H9 (cell line): ENCODE measurements at regions not wholly inside any gene's neighbourhood (a gene's known extent, or its start where the extent isn't known, plus 50 kb on each side); places are given as distances from the start of the nearest gene placed in this dataset.

Experiments used
- DNase-seq: peaks from one replicate; pipeline ENCODE4 v3.0.0-alpha.2; 2017
- H2AFZ ChIP-seq: one replicate; pipeline ENCODE4 v1.6.1; 2013; ENCODE audit warnings: mild to moderate bottlenecking, low read length, control low read depth, moderate library complexity
- H2AK5ac ChIP-seq: 2 replicates; pipeline ENCODE4 v1.6.1; 2013; ENCODE audit warnings: low read length, control low read depth, mixed read lengths; ENCODE audit not compliant: insufficient read length
- H2BK120ac ChIP-seq: one replicate; pipeline ENCODE4 v1.6.1; 2013; ENCODE audit warnings: low read depth, mild to moderate bottlenecking, low read length, control low read depth, inconsistent platforms; ENCODE audit not compliant: poor library complexity, severe bottlenecking
- H2BK12ac ChIP-seq: 2 replicates; pipeline ENCODE4 v1.6.1; 2013; ENCODE audit warnings: low read length, control low read depth, mixed read lengths, low read depth; ENCODE audit not compliant: insufficient read length
- H2BK15ac ChIP-seq: 2 replicates; pipeline ENCODE4 v1.6.1; 2013; ENCODE audit warnings: low read depth, low read length, control low read depth
- H2BK20ac ChIP-seq: one replicate; pipeline ENCODE4 v1.6.1; 2013; ENCODE audit warnings: low read depth, mild to moderate bottlenecking, low read length, control low read depth, inconsistent platforms; ENCODE audit not compliant: poor library complexity, severe bottlenecking
- H2BK5ac ChIP-seq: 2 replicates; pipeline ENCODE4 v1.6.1; 2013; ENCODE audit warnings: low read length, control low read depth, mixed read lengths; ENCODE audit not compliant: insufficient read length
- H3K14ac ChIP-seq: 2 replicates; pipeline ENCODE4 v1.6.1; 2013; ENCODE audit warnings: low read length, control low read depth; ENCODE audit not compliant: insufficient read depth
- H3K18ac ChIP-seq: 2 replicates; pipeline ENCODE4 v1.6.1; 2013; ENCODE audit warnings: low read depth, mild to moderate bottlenecking, mixed read lengths, low read length, control low read depth; ENCODE audit not compliant: insufficient read length
- H3K23ac ChIP-seq: 2 replicates; pipeline ENCODE4 v1.6.1; 2013; ENCODE audit warnings: low read length, control low read depth, mixed read lengths, low read depth; ENCODE audit not compliant: insufficient read length
- H3K23me2 ChIP-seq: 2 replicates; pipeline ENCODE4 v1.6.1; 2013; ENCODE audit warnings: low read depth, mild to moderate bottlenecking, mixed read lengths, low read length, control low read depth; ENCODE audit not compliant: insufficient read length, poor library complexity, severe bottlenecking
- H3K27ac ChIP-seq: 2 replicates; pipeline ENCODE4 v1.5.1; 2013; ENCODE audit warnings: low read length, control low read depth, mixed read lengths, low read depth; ENCODE audit not compliant: insufficient read length
- H3K27me3 ChIP-seq: 2 replicates; pipeline ENCODE4 v1.6.1; 2013; ENCODE audit warnings: low read length, control low read depth, inconsistent platforms; ENCODE audit not compliant: insufficient read depth
- H3K4ac ChIP-seq: 2 replicates; pipeline ENCODE4 v1.6.1; 2013; ENCODE audit warnings: low read depth, mild to moderate bottlenecking, control low read depth, inconsistent platforms, low read length, moderate library complexity
- H3K4me1 ChIP-seq: 2 replicates; pipeline ENCODE4 v1.6.1; 2013; ENCODE audit warnings: low read length, control low read depth, inconsistent platforms; ENCODE audit not compliant: insufficient read depth
- H3K4me2 ChIP-seq: 2 replicates; pipeline ENCODE4 v1.6.1; 2013; ENCODE audit warnings: low read length, control low read depth, mixed read lengths; ENCODE audit not compliant: insufficient read length, insufficient read depth
- H3K56ac ChIP-seq: 2 replicates; pipeline ENCODE4 v1.6.1; 2013; ENCODE audit warnings: low read depth, mild to moderate bottlenecking, mixed read lengths, low read length, control low read depth; ENCODE audit not compliant: insufficient read length
- H3K79me1 ChIP-seq: 2 replicates; pipeline ENCODE4 v1.6.1; 2013; ENCODE audit warnings: low read depth, mild to moderate bottlenecking, moderate library complexity, low read length, control low read depth, inconsistent platforms; ENCODE audit not compliant: insufficient read depth, poor library complexity, severe bottlenecking
- H3K79me2 ChIP-seq: 2 replicates; pipeline ENCODE4 v1.6.1; 2013; ENCODE audit warnings: low read length, control low read depth, inconsistent platforms; ENCODE audit not compliant: insufficient read depth
- H3K9ac ChIP-seq: 2 replicates; pipeline ENCODE4 v1.6.1; 2013; ENCODE audit warnings: low read length, control low read depth, mixed read lengths; ENCODE audit not compliant: insufficient read length; ENCODE audit errors: extremely low read depth
- H3K9me3 ChIP-seq: one replicate; pipeline ENCODE4 v1.6.1; 2013; ENCODE audit warnings: low read depth, low read length, inconsistent platforms; ENCODE audit not compliant: control insufficient read depth
- H3T11ph ChIP-seq: one replicate; pipeline ENCODE4 v1.6.1; 2013; ENCODE audit warnings: mild to moderate bottlenecking, low read length, control low read depth, inconsistent platforms
- H4K20me1 ChIP-seq: one replicate; pipeline ENCODE4 v1.6.1; 2013; ENCODE audit not compliant: control insufficient read depth, insufficient read length, insufficient read depth
- H4K5ac ChIP-seq: 2 replicates; pipeline ENCODE4 v1.6.1; 2013; ENCODE audit warnings: low read depth, mild to moderate bottlenecking, mixed read lengths, low read length, control low read depth; ENCODE audit not compliant: insufficient read length
- H4K8ac ChIP-seq: replicated peaks from 2 replicates; pipeline ENCODE4 v1.6.1; 2013; ENCODE audit warnings: low read length, control low read depth, mixed read lengths, low read depth; ENCODE audit not compliant: insufficient read length
- H4K91ac ChIP-seq: 2 replicates; pipeline ENCODE4 v1.6.1; 2013; ENCODE audit warnings: low read depth, mild to moderate bottlenecking, moderate library complexity, mixed read lengths, low read length, control low read depth; ENCODE audit not compliant: insufficient read length
- H3K27ac Mint-ChIP-seq, 3 experiments: 2 replicates in 2 of 3; 3 replicates in 1 of 3; pipeline ENCODE4 v1.8.0; 2020 to 2021; ENCODE audit warnings: mixed read lengths in 3 of 3, mild to moderate bottlenecking in 1 of 3, moderate library complexity in 1 of 3
- H3K27me3 Mint-ChIP-seq: 2 replicates; pipeline ENCODE4 v1.8.0; 2021; ENCODE audit warnings: low read depth, mild to moderate bottlenecking, moderate library complexity, mixed read lengths
- H3K36me3 Mint-ChIP-seq, 3 experiments: 2 replicates in 2 of 3; 3 replicates in 1 of 3; pipeline ENCODE4 v1.8.0; 2020 to 2021; ENCODE audit warnings: low read depth in 3 of 3, mixed read lengths in 3 of 3; ENCODE audit not compliant: insufficient read depth in 1 of 3
- H3K4me1 Mint-ChIP-seq, 2 experiments: 2 replicates each; pipeline ENCODE4 v1.8.0; 2020; ENCODE audit warnings: mixed read lengths in 2 of 2
- H3K4me3 Mint-ChIP-seq, 2 experiments: 2 replicates in 1 of 2; 3 replicates in 1 of 2; pipeline ENCODE4 v1.8.0; 2020 to 2021; ENCODE audit warnings: mild to moderate bottlenecking in 2 of 2, mixed read lengths in 2 of 2, moderate library complexity in 1 of 2
- H3K9me3 Mint-ChIP-seq, 2 experiments: 2 replicates in 1 of 2; 3 replicates in 1 of 2; pipeline ENCODE4 v1.8.0; 2020; ENCODE audit warnings: mild to moderate bottlenecking in 2 of 2, mixed read lengths in 2 of 2, moderate library complexity in 1 of 2
- CTCF ChIP-seq: fragments of 200-600 bp; sonication (generic); conservative IDR thresholded peaks from 3 replicates; pipeline ENCODE4 v1.8.0; 2021; ENCODE audit warnings: antibody characterized with exemption, mild to moderate bottlenecking
- WGBS: extraction: QIAGEN DNeasy Blood & Tissue Kit; methylation state at CpG from one replicate; pipeline ENCODE4 v1.1.7; 2013; ENCODE audit warnings: missing lambda C conversion rate, low lambda C conversion rate, mixed read lengths; ENCODE audit not compliant: insufficient read length; ENCODE audit errors: extremely low coverage; 5-methylcytosine and 5-hydroxymethylcytosine counted together

DNA sequence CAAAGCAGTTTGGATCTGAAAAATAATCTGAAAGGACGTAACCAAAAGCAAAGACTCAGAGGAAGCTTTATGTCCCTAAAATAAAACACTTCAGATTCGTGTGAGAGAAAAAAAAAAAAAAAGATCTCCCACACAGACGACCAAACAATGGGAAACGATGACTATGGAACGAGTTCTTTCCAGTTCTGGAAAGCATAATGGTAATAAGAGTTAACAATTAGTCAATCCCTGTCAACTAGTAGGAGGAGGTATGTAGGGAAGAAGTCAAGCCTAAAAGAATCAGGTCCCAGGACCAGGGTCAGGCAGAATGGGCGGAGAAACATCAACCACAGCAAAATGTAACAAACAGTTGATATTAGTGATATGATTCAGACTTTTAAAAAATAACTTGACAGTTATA, 170.3 kb upstream of the SETBP1 start:
- no peak for DNase-seq
- Histone ChIP-seq H2BK120ac (no peak overlapping the region), H3K9me3 (no peaks in the 10 kb centered on the region), H3K23me2 (no peaks in the 10 kb centered on the region), H3K27ac (no peak overlapping the region), H3K14ac (no peak overlapping the region), H2BK12ac (no peak overlapping the region), H3K23ac (no peak overlapping the region), H4K91ac (no peak overlapping the region), H3K4me1 (no peaks in the 10 kb centered on the region), H2BK20ac (no peak overlapping the region), H4K20me1 (no peaks in the 10 kb centered on the region), H3K4me2 (no peak overlapping the region), H2BK5ac (no peak overlapping the region), H3K79me2 (no peaks in the 10 kb centered on the region), H2AK5ac (no peak overlapping the region), H3K56ac (no peak overlapping the region), H4K5ac (no peak overlapping the region), H2AFZ (no peak overlapping the region), H2BK15ac (no peak overlapping the region), H3K18ac (no peak overlapping the region), H3K27me3 (no peaks in the 10 kb centered on the region), H3K4ac (no peak overlapping the region), H3K79me1 (no peaks in the 10 kb centered on the region), H3K9ac (no peak overlapping the region), H4K8ac (no peak overlapping the region), H3T11ph (no peak overlapping the region)
- no peaks in the 10 kb centered on the region for H3K4me1 Mint-ChIP-seq
- no peaks in the 10 kb centered on the region for H3K9me3 Mint-ChIP-seq
- no peak overlapping the region for H3K4me3 Mint-ChIP-seq
- no CpG with 5 or more reads among the region's 6 CpGs for WGBS
- no peaks in the 10 kb centered on the region for H3K36me3 Mint-ChIP-seq
- no peak for TF ChIP-seq CTCF
- H3K27me3 Mint-ChIP-seq = peaks cover 2% of the 10 kb centered on the region; the same call in 1 of the 2 replicates
- H3K27ac Mint-ChIP-seq = no peak overlapping the region
